Calu3 (cell line): ENCODE measurements at regions not wholly inside any gene's neighbourhood (a gene's known extent, or its start where the extent isn't known, plus 50 kb on each side); places are given as distances from the start of the nearest gene placed in this dataset.

Experiments used
- BruUV-seq: library from RNA; stranded (reverse); fragments of 400-500 nt; replicated peaks from 2 replicates; lab custom pipeline; 2021; lab: Mats Ljungman, UMichigan
- CTCF ChIA-PET: fragments of 300-600 bp; sonication (Branson Sonifier 250); formaldehyde crosslinking; loops from one replicate; lab custom pipeline; 2022; ENCODE audit warnings: antibody characterized with exemption; lab: Charles Lee
- DNase-seq: peaks from one replicate; pipeline ENCODE4 v3.0.0; 2022
- H3K27ac Mint-ChIP-seq: one replicate; pipeline ENCODE4 v1.8.0; 2022; ENCODE audit warnings: mixed read lengths; ENCODE audit not compliant: unreplicated experiment
- H3K27me3 Mint-ChIP-seq: one replicate; pipeline ENCODE4 v1.8.0; 2022; ENCODE audit warnings: mixed read lengths; ENCODE audit not compliant: unreplicated experiment
- H3K36me3 Mint-ChIP-seq: one replicate; pipeline ENCODE4 v1.8.0; 2022; ENCODE audit warnings: mild to moderate bottlenecking, moderate library complexity, mixed read lengths; ENCODE audit not compliant: insufficient read depth, unreplicated experiment
- H3K4me1 Mint-ChIP-seq: one replicate; pipeline ENCODE4 v1.8.0; 2022; ENCODE audit warnings: mild to moderate bottlenecking, low read depth, mixed read lengths; ENCODE audit not compliant: unreplicated experiment
- H3K4me3 Mint-ChIP-seq: one replicate; pipeline ENCODE4 v1.8.0; 2022; ENCODE audit warnings: mild to moderate bottlenecking, low read depth, moderate library complexity, mixed read lengths; ENCODE audit not compliant: unreplicated experiment
- H3K9me3 Mint-ChIP-seq: one replicate; pipeline ENCODE4 v1.8.0; 2022; ENCODE audit warnings: low read depth, mixed read lengths; ENCODE audit not compliant: unreplicated experiment
- intact Hi-C: fragments of 100-400 bp; cut with micrococcal nuclease; formaldehyde crosslinking; loops from one replicate; pipeline ENCODE4 v1.10.0; 2022; ENCODE audit not compliant: unreplicated experiment
- TF ChIP-seq, protein P1 (sequence below): fragments of 200-600 bp; IDR thresholded peaks from one replicate; pipeline ENCODE4 v1.8.0; 2022; ENCODE audit warnings: antibody characterized with exemption; ENCODE audit not compliant: unreplicated experiment

DNA sequence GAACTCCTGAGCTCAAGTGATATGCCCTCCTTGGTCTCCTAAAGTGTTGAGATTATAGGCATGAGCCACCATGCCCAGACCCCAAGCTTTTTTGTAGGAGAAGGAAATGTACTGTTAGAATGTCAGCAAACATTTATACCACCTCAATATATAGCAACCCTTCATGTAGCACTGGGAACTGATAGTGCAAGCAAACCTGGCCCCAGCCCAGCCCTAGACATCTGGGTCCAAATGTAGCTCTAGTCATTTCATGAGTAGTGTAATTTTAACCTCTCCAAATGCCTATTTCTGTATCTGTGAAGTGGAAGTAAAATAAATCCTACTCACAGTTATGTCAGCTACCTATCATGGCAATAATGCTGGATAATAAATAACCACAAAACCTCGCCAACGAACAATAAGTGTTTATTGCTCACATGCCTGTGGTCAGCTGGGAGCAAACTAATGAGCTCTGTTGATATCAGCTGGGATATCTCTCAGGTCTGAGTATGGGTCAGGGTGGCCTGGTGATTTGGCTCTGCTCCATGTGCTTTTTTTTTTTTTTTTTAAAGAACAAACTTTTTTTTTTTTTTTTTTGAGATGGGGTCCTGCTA, 180.4 kb downstream of the CD8B2 start:
- Mint-ChIP-seq H3K27me3 (no peaks in the 10 kb centered on the region), H3K9me3 (peaks cover 15% of the 10 kb centered on the region), H3K27ac (no peak overlapping the region), H3K4me3 (no peak overlapping the region), H3K4me1 (no peaks in the 10 kb centered on the region), H3K36me3 (no peaks in the 10 kb centered on the region)
- CTCF ChIA-PET = interaction anchor here (0.7 kb wide), 1 partner anchor 11 kb away, joined by 7 read pairs; no protein-coding TSS in a partner anchor
- TF ChIP-seq, protein P1, sequence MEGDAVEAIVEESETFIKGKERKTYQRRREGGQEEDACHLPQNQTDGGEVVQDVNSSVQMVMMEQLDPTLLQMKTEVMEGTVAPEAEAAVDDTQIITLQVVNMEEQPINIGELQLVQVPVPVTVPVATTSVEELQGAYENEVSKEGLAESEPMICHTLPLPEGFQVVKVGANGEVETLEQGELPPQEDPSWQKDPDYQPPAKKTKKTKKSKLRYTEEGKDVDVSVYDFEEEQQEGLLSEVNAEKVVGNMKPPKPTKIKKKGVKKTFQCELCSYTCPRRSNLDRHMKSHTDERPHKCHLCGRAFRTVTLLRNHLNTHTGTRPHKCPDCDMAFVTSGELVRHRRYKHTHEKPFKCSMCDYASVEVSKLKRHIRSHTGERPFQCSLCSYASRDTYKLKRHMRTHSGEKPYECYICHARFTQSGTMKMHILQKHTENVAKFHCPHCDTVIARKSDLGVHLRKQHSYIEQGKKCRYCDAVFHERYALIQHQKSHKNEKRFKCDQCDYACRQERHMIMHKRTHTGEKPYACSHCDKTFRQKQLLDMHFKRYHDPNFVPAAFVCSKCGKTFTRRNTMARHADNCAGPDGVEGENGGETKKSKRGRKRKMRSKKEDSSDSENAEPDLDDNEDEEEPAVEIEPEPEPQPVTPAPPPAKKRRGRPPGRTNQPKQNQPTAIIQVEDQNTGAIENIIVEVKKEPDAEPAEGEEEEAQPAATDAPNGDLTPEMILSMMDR = no peak
- intact Hi-C loops = no loop called here
- BruUV-seq = no TSS peak
- no peak for DNase-seq

DNA sequence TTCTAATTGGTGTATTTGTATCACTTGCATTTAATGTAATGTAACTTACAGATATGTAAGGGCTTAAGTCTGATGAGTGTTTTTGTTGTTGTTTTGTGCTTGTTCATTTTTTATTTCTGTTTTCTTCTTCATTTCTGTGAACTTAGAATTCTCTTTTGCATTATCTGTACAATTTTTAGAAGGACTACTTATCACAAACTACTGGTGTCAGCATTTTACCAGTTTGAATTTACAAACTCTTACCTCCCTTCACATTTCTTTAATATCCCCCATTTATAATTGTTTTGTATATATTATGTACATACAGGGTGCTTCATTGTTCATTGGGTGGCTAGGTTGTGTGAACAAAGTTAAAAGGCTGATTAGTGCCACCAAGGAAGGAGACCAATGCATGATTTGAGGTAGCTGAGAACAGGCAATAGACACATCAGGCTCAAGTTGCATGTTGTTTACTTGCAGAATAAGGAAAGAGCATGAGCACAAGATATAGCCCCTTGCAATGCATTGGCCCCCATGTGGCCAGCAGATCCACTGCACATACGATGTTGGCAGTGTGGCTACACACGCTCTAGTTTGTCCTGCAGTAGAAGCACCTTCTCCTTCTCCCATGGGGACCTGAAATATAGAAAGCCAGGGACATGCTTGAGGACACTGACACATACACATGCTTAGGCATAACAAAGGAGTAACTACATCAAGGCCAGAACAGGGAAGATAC, 198.2 kb downstream of the CD8B2 start:
- Mint-ChIP-seq H3K4me1 (no peaks in the 10 kb centered on the region), H3K27me3 (no peaks in the 10 kb centered on the region), H3K4me3 (no peak overlapping the region), H3K27ac (no peak overlapping the region), H3K9me3 (peaks cover 14% of the 10 kb centered on the region), H3K36me3 (no peaks in the 10 kb centered on the region)
- TF ChIP-seq, protein P1 = no peak
- intact Hi-C loops = no loop called here
- CTCF ChIA-PET = no interaction called here
- BruUV-seq = no TSS peak
- DNase-seq = no peak

DNA sequence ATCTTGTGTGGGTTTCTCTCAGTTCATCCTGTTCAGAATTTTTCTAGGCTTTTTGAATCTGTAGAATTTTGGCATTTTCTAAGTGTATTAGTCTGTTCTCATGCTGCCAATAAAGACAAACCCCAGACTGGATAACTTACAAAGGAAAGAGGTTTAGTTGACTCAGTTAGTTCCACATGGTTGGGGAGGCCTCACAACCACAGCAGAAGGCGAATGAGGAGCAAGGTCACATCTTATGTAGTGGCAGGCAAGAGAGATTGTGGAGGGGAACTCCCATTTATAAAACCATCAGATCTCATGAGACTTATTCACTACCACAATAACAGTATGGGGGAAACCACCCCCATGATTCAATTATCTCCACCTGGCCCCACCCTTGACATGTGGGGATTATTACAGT, 199.2 kb downstream of the ST6GAL2 start:
- no peak for DNase-seq
- no peaks in the 10 kb centered on the region for H3K36me3 Mint-ChIP-seq
- no peaks in the 10 kb centered on the region for H3K4me1 Mint-ChIP-seq
- no peak overlapping the region for H3K4me3 Mint-ChIP-seq
- TF ChIP-seq, protein P1 = no peak
- peaks cover 22% of the 10 kb centered on the region for H3K9me3 Mint-ChIP-seq
- no TSS peak for BruUV-seq
- CTCF ChIA-PET = no interaction called here
- H3K27me3 Mint-ChIP-seq = no peaks in the 10 kb centered on the region
- no peak overlapping the region for H3K27ac Mint-ChIP-seq
- intact Hi-C loops = no loop called here

DNA sequence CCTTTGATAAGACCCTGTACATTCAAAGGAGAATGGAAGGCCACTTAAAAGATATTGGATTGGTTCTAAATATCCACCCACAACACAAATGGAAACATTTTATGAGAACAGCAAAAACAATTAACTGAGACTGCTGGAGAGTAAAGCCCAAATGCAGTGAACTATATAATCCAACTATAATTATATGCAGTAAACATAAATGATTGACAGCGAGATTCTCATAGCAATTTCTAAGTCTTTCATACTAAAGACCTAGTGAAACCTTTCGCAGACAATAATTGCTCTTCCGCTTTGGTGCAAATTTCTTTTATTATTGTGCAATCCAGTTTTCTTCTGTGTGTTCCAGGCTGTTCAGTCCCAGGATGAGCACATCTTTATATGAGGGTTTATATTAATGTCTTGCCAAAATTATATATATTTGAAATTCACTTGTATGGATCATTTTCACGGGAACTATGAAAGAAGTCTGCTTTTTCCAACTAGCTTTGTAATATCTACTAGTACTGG, 190.9 kb downstream of the ST6GAL2 start:
- H3K36me3 Mint-ChIP-seq = no peaks in the 10 kb centered on the region
- BruUV-seq = no TSS peak
- H3K9me3 Mint-ChIP-seq = peaks cover 21% of the 10 kb centered on the region
- CTCF ChIA-PET = no interaction called here
- DNase-seq = no peak
- intact Hi-C loops = no loop called here
- H3K4me3 Mint-ChIP-seq = no peak overlapping the region
- TF ChIP-seq, protein P1 = no peak
- H3K27me3 Mint-ChIP-seq = no peaks in the 10 kb centered on the region
- no peak overlapping the region for H3K27ac Mint-ChIP-seq
- H3K4me1 Mint-ChIP-seq = no peaks in the 10 kb centered on the region
